ENCODE measurements at regions not wholly inside any gene's neighbourhood (a gene's known extent, or its start where the extent isn't known, plus 50 kb on each side); places are given as distances from the start of the nearest gene placed in this dataset.

- no peak for DNase-seq
These were observed 72.2 kb upstream of the DLX6 start for GRCh38 chr7:96933067-96933645.

GRCh38 chr7:96936621-96937020 is 68.7 kb upstream of the DLX6 start:
- DNase-seq = no peak

- no peak for DNase-seq
These were observed 63.2 kb upstream of the DLX6 start for GRCh38 chr7:96942112-96942511.

- no peak for DNase-seq
These were observed 55.6 kb upstream of the DLX6 start for GRCh38 chr7:96949766-96950165.

- no peak for DNase-seq
These were observed 52.4 kb upstream of the DLX6 start for GRCh38 chr7:96952974-96953391.

GRCh38 chr7:96953676-96954513 is 51.5 kb upstream of the DLX6 start:
- no peak for DNase-seq
